Stomach (tissue), 4 donors: ENCODE measurements at regions not wholly inside any gene's neighbourhood (a gene's known extent, or its start where the extent isn't known, plus 50 kb on each side); places are given as distances from the start of the nearest gene placed in this dataset.

Experiments used
- EP300 ChIP-seq: sonication (generic); formaldehyde crosslinking; IDR thresholded peaks from one replicate; pipeline ENCODE4 v1.6.1; 2017; ENCODE audit warnings: antibody characterized with exemption
- POLR2A ChIP-seq, 4 donors: fragments of 450-650 bp; IDR thresholded peaks; one replicate each; pipeline ENCODE4 v1.6.1; 2016; ENCODE audit warnings: antibody characterized with exemption in 4 of 4, control low read depth in 2 of 4, mild to moderate bottlenecking in 1 of 4, moderate library complexity in 1 of 4
- POLR2AphosphoS5 ChIP-seq, 3 donors: sonication (generic); formaldehyde crosslinking; IDR thresholded peaks; one replicate each; pipeline ENCODE4 v1.6.1; 2016; ENCODE audit warnings: antibody characterized with exemption in 3 of 3
- TF ChIP-seq, protein P1 (sequence below), 7 experiments: fragments of 450-650 bp in 4 of 7; fragments of 200-600 bp in 3 of 7; sonication (generic) in 3 of 7; IDR thresholded peaks; one replicate each; pipeline ENCODE4 v1.5.1; 2016 to 2019; ENCODE audit warnings: antibody characterized with exemption in 7 of 7, control low read depth in 2 of 7, mild to moderate bottlenecking in 1 of 7

DNA sequence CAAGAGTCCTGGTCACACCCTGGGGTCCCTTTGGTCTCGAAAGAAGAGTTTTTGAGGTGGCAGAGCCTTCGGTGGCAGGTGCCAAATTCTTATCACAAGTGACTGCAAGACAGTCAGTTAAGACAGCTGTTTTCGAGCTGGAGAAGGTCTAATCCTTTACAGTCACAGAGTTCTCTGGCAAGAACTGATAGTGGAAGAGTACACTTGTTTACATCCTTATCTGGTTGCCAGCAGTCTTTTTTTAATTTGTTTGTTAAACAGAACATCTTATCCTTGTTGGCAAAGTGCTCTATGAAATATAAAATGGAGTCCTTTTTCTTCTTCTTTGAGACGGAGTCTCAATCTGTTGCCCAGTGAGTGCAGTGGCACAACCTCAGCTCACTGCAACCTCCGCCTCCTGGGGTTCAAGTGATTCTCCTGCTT is 50.4 kb upstream of the ELOVL6 start:
- TF ChIP-seq, protein P1, sequence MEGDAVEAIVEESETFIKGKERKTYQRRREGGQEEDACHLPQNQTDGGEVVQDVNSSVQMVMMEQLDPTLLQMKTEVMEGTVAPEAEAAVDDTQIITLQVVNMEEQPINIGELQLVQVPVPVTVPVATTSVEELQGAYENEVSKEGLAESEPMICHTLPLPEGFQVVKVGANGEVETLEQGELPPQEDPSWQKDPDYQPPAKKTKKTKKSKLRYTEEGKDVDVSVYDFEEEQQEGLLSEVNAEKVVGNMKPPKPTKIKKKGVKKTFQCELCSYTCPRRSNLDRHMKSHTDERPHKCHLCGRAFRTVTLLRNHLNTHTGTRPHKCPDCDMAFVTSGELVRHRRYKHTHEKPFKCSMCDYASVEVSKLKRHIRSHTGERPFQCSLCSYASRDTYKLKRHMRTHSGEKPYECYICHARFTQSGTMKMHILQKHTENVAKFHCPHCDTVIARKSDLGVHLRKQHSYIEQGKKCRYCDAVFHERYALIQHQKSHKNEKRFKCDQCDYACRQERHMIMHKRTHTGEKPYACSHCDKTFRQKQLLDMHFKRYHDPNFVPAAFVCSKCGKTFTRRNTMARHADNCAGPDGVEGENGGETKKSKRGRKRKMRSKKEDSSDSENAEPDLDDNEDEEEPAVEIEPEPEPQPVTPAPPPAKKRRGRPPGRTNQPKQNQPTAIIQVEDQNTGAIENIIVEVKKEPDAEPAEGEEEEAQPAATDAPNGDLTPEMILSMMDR (IDR thresholded peaks at IDR 0.05): no peak
- TF ChIP-seq POLR2A (IDR thresholded peaks at IDR 0.05) (no peak), EP300 (no peak), POLR2AphosphoS5 (IDR thresholded peaks at IDR 0.05) (no peak)
